Mucosa of gallbladder (tissue), 1 donor: ENCODE measurements at regions not wholly inside any gene's neighbourhood (a gene's known extent, or its start where the extent isn't known, plus 50 kb on each side); places are given as distances from the start of the nearest gene placed in this dataset.

Experiments used
- DNase-seq: peaks from one replicate; pipeline ENCODE4 v3.0.0-alpha.2; 2020; ENCODE audit warnings: low spot score
- donor health status: DM: no; HTN: no; CAD: no.

DNA sequence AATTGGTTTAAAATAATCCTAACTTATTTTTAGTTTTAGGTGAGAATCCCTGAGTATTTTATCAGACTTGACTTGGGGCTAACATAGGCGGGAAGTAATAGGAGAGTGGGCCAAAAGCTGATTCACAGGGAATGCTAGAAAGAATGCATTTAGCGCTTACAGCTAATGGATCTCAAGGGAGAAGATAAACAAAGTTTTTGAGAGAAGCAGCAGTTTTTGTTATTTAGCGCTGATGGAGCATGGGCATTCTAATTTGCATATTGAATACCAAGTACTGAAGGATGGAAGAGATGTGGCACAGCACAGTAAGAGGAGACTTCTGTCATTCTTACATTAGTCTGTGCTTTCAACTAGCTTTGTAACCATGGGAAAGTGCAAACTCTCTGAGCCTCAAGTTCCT lies 436.0 kb upstream of the FBXO33 start:
- no peak for DNase-seq

DNA sequence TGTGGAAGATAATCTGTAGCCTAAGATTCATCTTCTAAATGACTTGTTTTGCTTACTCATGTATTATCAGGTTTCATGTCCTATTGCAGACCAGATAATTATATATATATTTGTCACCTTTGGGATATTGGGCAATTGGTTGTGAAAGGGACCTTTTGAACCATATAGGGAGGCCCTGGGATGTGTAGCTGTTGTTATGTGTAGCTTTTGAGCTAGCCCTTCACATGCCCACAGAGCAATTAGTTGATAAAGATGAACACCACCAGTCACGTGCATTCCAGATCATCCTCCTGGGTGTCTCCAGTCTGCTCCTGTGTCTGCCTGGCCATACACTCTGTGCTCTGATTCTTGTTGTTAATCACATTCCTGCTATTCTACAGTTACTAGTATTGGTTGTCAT lies 431.2 kb upstream of the FBXO33 start:
- no peak for DNase-seq

- no peak for DNase-seq
These were observed 429.5 kb upstream of the FBXO33 start for GRCh38 chr14:39861696-39862095.

GRCh38 chr14:39861229-39861600 lies 429.0 kb upstream of the FBXO33 start:
- no peak for DNase-seq

DNA sequence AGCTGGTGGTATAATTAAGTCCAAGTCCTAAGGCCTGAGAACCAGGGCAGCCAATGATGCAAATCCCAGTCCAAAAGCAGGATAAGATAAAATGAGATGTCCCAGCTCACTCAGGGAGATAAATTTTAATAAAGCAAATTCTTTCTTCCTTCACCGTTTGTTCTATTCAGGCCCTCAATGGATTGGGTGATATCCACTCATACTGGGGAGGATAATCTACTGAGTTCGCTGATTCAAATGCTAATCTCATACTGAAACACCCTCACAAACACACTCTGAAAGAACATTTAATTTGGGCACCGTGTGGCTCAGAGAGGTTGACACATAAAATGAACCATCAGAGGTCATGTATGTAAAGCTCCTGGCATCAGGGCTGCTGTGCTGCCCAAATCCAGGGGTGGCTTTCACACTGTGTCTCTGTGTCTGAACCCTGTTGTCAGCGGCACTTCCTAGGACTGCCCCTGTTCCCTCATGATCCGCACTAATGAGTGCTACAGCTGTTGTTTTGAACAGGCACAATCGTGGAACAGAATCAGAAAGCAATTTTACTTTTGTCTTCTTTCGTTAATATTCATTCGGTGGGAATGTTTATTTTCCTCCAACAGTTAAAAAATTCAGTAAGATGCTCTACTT lies 428.5 kb upstream of the FBXO33 start:
- DNase-seq, result no peak

GRCh38 chr14:39859314-39859713 lies 427.1 kb upstream of the FBXO33 start:
- DNase-seq, result no peak

- DNase-seq, result no peak
These were observed 425.3 kb upstream of the FBXO33 start for GRCh38 chr14:39857376-39858055.

DNA sequence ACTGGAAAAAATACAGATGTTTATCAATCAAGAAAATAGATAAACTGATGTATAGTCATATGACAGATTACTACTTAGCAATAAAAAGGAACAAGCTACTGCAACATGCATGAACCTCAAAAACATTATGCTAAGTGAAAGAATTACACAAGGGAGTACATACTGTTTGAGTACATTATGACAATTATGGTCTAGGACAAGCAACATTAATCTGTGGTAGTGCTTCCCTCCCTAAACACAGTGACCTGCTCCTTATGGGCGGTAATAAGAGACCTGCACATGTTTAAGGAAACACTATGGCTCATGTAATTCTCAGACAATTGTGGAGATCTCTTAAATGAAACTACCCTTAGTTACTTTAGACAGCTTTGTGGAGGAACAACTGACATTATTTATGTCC lies 421.2 kb upstream of the FBXO33 start:
- DNase-seq, result no peak

DNA sequence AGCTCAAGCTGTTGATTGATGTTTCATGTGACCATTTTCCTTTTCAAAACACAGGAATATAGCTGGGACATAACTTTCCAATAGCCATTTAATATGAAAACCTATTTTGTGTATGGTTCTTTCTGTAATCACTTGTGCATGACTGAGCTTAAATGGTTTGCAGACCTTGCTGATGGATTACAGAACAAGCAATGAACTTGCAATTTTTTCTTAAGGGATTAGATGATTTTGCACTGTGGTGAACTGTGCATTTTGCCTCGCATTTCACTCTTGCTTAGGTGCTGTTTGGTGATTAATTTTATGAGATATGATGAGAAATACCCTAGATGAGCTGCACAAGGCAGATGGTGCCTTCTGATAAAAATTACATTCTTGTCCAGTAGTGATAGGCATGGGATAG lies 419.0 kb upstream of the FBXO33 start:
- DNase-seq, result no peak

GRCh38 chr14:39847852-39848251 lies 415.6 kb upstream of the FBXO33 start:
- DNase-seq, result no peak

- no peak for DNase-seq
These were observed 415.0 kb upstream of the FBXO33 start for GRCh38 chr14:39847194-39847593.

- no peak for DNase-seq
These were observed 411.6 kb upstream of the FBXO33 start for GRCh38 chr14:39843881-39844280.

DNA sequence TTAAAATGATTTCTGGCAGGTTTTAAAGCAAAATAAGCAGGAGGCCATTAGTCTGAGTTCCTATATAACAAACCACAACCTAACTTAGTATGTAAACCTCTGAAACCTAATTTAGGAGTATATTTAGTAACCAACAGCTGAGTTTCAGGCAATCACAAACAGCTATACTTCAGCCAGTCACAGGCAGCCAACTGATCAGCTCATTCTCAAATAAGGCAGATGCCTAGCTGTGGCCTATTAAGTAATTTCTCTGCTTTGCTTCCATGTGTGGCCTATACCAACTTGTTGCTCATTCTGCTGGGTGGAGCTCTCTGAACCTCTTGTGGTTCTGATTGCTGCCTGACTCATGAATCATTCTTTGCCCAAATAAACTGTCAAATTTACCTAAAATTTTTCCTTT lies 408.9 kb upstream of the FBXO33 start:
- no peak for DNase-seq

DNA sequence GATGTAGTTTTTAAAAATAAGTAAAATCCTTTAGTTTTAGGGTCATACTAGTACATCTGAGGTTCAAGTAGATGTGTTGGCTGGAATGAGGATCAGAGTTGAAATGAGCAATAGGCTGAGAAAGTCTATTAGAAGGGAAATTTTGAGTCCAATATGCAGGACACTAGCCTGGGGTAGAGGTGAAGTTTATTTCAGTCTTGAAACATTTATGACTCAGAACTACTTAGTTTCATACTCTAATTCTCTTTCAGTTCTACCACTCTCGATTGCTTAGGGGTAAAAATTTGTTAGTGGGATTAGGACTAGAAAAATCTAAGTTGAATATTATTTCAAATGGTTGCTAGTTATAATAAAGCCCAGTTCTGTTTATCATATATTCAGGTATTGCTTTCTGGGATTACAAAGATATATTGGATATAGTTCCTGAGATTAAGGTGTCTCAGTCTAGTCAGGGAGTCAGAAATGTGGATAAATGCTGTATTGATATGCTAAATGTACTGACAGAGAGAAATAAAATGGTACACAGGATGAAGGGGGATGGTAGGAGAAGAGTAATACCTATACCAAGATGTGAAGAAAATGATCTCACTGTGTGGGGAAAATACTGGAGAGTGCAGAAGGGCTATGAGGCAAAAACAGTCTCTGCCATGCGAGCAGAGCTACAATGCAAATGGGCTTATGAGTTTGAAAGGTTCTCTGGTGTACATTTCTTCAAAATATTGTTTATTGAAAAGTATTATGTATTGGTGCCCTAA lies 395.8 kb upstream of the FBXO33 start:
- no peak for DNase-seq

- no peak for DNase-seq
These were observed 380.5 kb upstream of the FBXO33 start for GRCh38 chr14:39812532-39813320.

GRCh38 chr14:39807271-39807670 lies 375.0 kb upstream of the FBXO33 start:
- no peak for DNase-seq

- DNase-seq, result no peak
These were observed 352.2 kb upstream of the FBXO33 start for GRCh38 chr14:39784461-39784860.

GRCh38 chr14:39781466-39781865 lies 349.2 kb upstream of the FBXO33 start:
- DNase-seq, result no peak

DNA sequence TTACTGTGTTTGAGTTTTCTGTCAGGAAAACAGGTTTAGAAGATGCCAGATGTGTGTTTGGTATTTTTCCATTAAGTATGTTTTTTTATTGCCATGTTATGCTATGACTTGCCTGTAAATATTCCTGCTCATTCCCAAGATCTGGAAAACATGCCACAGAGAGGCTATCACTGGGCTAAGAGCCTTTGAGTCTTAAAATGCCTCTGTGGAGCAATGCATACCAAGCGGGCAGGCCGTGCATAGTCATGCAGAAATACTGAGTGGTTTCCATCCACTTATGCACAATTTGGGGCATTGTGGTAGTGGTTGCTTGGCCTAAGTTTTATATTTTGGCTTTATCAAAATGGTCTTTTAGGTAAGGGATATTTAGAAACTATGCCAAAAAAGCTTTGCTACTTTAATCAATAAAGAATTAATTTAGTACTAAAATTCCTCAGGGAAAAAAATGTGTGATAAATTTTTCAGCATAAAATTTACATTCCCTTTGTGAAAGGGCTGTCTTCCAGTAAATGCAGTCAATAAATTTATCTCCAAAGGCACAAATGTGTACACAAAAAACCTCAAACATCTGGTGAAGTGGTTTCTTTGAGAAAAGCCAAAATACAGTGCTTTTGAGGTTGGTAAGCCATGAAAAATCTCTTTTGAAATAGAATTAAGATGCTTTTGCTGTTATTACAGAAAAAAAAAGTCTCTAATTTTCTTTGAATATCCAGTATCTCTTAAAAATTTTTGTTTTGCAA lies 341.3 kb upstream of the FBXO33 start:
- DNase-seq, result no peak

DNA sequence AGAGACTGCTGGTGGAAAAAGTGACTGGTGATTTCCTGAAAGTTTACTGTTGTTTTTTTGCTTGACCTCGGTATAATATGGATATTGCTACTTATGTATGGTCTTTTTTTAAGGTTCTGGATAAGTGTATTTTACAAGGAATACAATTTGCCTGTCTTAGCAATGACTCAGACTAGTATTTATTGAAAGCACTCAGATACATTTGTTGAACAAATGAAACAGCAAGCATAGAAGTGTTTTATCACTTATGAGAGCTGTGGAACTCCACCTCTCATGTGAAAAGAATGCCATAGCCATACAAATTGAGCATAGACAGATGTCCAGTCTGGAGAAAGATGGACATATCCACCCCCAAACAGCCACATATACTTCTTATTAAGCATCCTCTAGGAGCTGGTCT lies 340.4 kb upstream of the FBXO33 start:
- DNase-seq, result no peak

DNA sequence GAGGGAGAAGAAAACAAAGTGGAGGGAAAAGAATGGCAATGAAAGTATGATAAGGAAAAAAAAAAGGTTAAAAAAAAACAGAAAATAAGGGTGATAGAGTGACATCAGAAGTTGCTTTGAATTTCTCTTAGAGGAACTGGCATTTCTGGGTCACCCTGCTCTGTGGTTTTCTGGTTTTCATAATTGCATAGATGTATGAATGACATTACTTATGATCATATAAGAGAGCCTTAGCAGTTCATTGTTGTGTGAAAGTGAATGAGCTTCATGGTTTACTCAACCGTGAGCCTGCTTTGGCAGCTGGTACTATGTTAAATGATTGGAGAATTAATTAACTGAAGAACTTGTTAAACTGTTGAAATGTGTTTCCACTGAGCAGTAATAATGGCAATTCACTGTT lies 336.4 kb upstream of the FBXO33 start:
- DNase-seq, result no peak
